Progenitor cell of endocrine pancreas (in vitro differentiated cells): ENCODE measurements at regions not wholly inside any gene's neighbourhood (a gene's known extent, or its start where the extent isn't known, plus 50 kb on each side); places are given as distances from the start of the nearest gene placed in this dataset.

Experiments
- DNase-seq: peaks from one replicate; pipeline ENCODE4 v3.0.0; 2021; ENCODE audit warnings: low spot score; ENCODE audit not compliant: unreplicated experiment
- H3K27ac Mint-ChIP-seq: 2 replicates; pipeline ENCODE4 v1.8.0; 2021; ENCODE audit warnings: mild to moderate bottlenecking, moderate library complexity, mixed read lengths
- H3K27me3 Mint-ChIP-seq: 2 replicates; pipeline ENCODE4 v1.8.0; 2021; ENCODE audit warnings: mixed read lengths
- H3K36me3 Mint-ChIP-seq: 2 replicates; pipeline ENCODE4 v1.8.0; 2022; ENCODE audit warnings: mixed read lengths; ENCODE audit not compliant: insufficient read depth
- H3K4me1 Mint-ChIP-seq: 2 replicates; pipeline ENCODE4 v1.8.0; 2021; ENCODE audit warnings: low read depth, mixed read lengths
- H3K4me3 Mint-ChIP-seq: 2 replicates; pipeline ENCODE4 v1.8.0; 2021; ENCODE audit warnings: low read depth, mild to moderate bottlenecking, moderate library complexity, mixed read lengths
- H3K9me3 Mint-ChIP-seq: 2 replicates; pipeline ENCODE4 v1.8.0; 2021; ENCODE audit warnings: low read depth, mixed read lengths
- TF ChIP-seq, protein P1 (sequence below): fragments of 200-600 bp; sonication (generic); IDR thresholded peaks from one replicate; pipeline ENCODE4 v1.5.0; 2021; ENCODE audit warnings: antibody characterized with exemption, mild to moderate bottlenecking; ENCODE audit not compliant: unreplicated experiment

DNA sequence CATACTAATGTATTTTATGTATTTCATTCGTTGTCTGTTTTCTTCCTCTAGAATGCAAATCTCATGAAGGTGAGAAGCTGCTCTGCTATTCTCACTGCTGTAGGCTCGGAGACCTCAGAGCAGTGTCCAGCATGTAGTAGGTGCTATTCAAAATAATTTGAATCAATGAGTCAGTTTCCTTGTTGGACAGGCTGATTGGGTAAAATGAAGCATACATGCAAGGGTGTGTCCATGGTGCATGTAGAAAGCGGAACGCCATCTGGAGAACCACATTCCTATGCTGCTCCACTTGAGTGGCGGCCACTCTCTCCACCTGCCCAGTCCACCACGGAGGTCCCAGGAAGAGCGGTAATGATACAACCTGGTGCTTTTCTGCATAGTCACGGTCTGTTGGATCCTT, 412.1 kb downstream of the QKI start:
- Mint-ChIP-seq H3K36me3 (no peaks in the 10 kb centered on the region), H3K4me1 (peaks cover 2% of the 10 kb centered on the region), H3K27me3 (peaks cover 8% of the 10 kb centered on the region), H3K4me3 (no peak overlapping the region), H3K9me3 (no peaks in the 10 kb centered on the region), H3K27ac (no peak overlapping the region)
- TF ChIP-seq, protein P1, sequence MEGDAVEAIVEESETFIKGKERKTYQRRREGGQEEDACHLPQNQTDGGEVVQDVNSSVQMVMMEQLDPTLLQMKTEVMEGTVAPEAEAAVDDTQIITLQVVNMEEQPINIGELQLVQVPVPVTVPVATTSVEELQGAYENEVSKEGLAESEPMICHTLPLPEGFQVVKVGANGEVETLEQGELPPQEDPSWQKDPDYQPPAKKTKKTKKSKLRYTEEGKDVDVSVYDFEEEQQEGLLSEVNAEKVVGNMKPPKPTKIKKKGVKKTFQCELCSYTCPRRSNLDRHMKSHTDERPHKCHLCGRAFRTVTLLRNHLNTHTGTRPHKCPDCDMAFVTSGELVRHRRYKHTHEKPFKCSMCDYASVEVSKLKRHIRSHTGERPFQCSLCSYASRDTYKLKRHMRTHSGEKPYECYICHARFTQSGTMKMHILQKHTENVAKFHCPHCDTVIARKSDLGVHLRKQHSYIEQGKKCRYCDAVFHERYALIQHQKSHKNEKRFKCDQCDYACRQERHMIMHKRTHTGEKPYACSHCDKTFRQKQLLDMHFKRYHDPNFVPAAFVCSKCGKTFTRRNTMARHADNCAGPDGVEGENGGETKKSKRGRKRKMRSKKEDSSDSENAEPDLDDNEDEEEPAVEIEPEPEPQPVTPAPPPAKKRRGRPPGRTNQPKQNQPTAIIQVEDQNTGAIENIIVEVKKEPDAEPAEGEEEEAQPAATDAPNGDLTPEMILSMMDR, result no peak
- no peak for DNase-seq

DNA sequence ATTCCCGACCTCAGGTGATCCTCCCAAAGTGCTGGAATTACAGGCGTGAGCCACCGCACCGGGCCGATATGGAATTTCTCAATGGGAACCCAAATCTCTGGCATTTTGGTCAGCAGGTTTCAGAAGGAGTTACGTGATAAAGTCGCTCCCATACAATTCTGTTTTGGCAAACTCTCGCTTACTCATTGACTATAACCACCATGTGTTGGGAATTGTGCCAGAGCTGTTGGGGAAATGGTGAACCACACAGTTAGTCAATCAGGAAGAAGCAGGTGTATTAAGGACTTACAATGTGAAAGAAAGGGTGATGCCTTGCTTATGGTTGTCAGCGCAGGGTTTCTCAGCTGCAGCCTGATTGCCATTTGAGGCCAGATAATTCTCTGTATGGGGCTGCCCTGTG, 410.5 kb downstream of the QKI start:
- Mint-ChIP-seq H3K27ac (no peak overlapping the region), H3K4me3 (no peak overlapping the region), H3K4me1 (peaks cover 2% of the 10 kb centered on the region), H3K9me3 (no peaks in the 10 kb centered on the region), H3K27me3 (peaks cover 6% of the 10 kb centered on the region), H3K36me3 (no peaks in the 10 kb centered on the region)
- TF ChIP-seq, protein P1, result no peak
- DNase-seq, result no peak

DNA sequence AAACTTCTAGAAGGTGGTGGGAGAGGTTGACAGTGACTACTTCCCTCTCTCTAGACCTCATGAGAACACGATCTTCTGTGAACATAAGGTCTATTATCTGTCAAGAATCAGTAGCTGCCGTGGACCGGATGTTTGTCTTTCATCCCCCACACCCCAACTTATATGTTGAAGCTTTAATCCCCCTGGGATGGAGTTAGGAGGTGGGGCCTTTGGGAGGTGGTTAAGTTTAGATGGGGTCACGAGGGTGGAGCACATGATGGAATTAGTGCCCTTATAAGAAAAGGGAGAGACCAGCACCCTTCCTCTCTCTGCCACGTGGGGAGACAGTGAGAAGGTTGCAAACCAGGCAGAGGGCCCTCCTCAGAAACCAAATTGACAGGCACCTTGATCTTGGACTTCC, 409.1 kb downstream of the QKI start:
- no peaks in the 10 kb centered on the region for H3K36me3 Mint-ChIP-seq
- H3K27me3 Mint-ChIP-seq, result peaks cover 6% of the 10 kb centered on the region
- H3K27ac Mint-ChIP-seq, result no peak overlapping the region
- no peaks in the 10 kb centered on the region for H3K9me3 Mint-ChIP-seq
- peaks cover under 1% of the 10 kb centered on the region for H3K4me1 Mint-ChIP-seq
- DNase-seq, result no peak
- TF ChIP-seq, protein P1, result no peak
- no peak overlapping the region for H3K4me3 Mint-ChIP-seq

DNA sequence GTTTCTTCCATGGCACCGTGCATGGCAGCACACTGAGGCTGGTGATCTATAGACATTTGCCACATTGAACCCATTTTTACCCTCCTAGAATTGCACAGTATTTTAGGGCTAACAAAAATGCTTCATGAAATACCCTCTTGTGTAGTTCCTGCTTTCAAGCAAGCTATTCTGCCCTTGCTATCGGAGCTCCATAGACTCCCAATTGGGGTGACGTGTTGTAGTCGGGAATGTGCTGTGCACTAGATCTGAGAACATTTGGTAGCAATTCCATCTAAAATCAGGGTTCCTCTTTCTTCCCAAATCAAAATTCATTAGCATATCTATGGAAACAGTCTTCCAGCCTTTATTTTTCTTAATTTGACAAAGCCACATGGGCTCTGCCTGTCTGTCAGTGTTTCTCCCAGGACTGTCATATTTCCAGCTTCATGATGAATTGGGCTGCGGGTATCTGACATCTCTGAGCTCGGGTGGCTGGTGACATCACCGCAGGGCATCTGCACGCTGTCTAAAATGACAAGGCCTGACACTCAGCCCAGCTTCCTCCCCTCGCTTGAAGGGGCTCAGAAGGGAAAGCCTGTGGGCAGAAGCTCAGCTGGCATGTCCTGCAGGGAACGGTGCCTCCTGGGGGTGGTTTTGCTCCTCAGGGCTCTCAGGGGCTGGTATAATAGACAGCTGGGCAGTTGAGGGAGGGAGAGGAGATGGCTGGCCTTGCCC, 406.4 kb downstream of the QKI start:
- TF ChIP-seq, protein P1, result no peak
- Mint-ChIP-seq H3K36me3 (no peaks in the 10 kb centered on the region), H3K9me3 (no peaks in the 10 kb centered on the region), H3K4me1 (no peaks in the 10 kb centered on the region), H3K27ac (no peak overlapping the region), H3K27me3 (no peaks in the 10 kb centered on the region), H3K4me3 (no peak overlapping the region)
- DNase-seq, result no peak

DNA sequence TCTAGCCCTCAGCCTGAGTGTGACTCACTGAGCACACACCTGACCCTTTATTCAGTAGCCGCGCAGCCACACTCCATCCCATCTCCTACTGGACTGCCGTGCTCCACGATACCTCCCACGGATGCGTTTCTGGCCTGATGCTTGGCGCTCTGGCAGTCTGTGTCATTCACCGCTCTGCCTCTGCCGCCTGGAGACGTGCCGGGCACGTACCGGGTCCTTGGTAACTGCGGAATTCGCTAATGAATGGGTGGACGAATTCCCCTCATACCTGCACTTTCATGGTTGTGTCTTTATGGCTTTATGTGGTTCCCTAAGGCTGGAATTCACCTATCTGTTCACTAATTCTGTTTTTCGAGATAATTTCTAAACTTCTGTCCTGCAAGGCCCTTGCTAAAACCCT, 405.7 kb downstream of the QKI start:
- TF ChIP-seq, protein P1, result no peak
- DNase-seq, result no peak
- Mint-ChIP-seq H3K4me3 (no peak overlapping the region), H3K27me3 (no peaks in the 10 kb centered on the region), H3K9me3 (no peaks in the 10 kb centered on the region), H3K36me3 (no peaks in the 10 kb centered on the region), H3K27ac (no peak overlapping the region), H3K4me1 (no peaks in the 10 kb centered on the region)
